Cardiac septum (tissue), 1 donor: ENCODE measurements at regions not wholly inside any gene's neighbourhood (a gene's known extent, or its start where the extent isn't known, plus 50 kb on each side); places are given as distances from the start of the nearest gene placed in this dataset.
"Not testable (repeated sequence)": the region's sequence is repeated elsewhere in the genome, so short reads cannot be mapped to it uniquely, and the experiment has no call there.

Source experiments
- DNase-seq: peaks from one replicate; pipeline ENCODE4 v3.0.0-alpha.2; 2020; ENCODE audit warnings: low spot score
- intact Hi-C: fragments of 100-400 bp; cut with DNase I; formaldehyde crosslinking; loops from one replicate; pipeline ENCODE4 v1.14.0; 2022
- donor health status: DM: no; HTN: no; CAD: no.

GRCh38 chr6:139529420-139529819 lies 155.0 kb upstream of the CITED2 start:
- intact Hi-C loops: loop anchor here (10.0 kb wide), 1 partner anchor 335 kb away; no protein-coding TSS in a partner anchor
- no peak for DNase-seq

- DNase-seq: no peak
- intact Hi-C loops: loop anchor here (10.0 kb wide), 1 partner anchor 336 kb away; no protein-coding TSS in a partner anchor
These were observed 154.0 kb upstream of the CITED2 start for GRCh38 chr6:139528471-139528870.

GRCh38 chr6:139525415-139525814 lies 151.0 kb upstream of the CITED2 start:
- intact Hi-C loops: loop anchor here (10.0 kb wide), 1 partner anchor 339 kb away; no protein-coding TSS in a partner anchor
- no peak for DNase-seq

- DNase-seq: no peak
- intact Hi-C loops: loop anchor here (10.0 kb wide), 1 partner anchor 341 kb away; no protein-coding TSS in a partner anchor
These were observed 149.5 kb upstream of the CITED2 start for GRCh38 chr6:139523986-139524385.

GRCh38 chr6:139522511-139523220 lies 148.2 kb upstream of the CITED2 start:
- DNase-seq: no peak
- intact Hi-C loops: loop anchor here (10.0 kb wide), 1 partner anchor 342 kb away; no protein-coding TSS in a partner anchor

- intact Hi-C loops: loop anchor here (10.0 kb wide), 1 partner anchor 343 kb away; no protein-coding TSS in a partner anchor
- DNase-seq: no peak
These were observed 146.9 kb upstream of the CITED2 start for GRCh38 chr6:139521338-139521737.

- no peak for DNase-seq
- intact Hi-C loops: loop anchor here (10.0 kb wide), 1 partner anchor 344 kb away; no protein-coding TSS in a partner anchor
These were observed 145.9 kb upstream of the CITED2 start for GRCh38 chr6:139520321-139520768.

- DNase-seq: no peak
- intact Hi-C loops: loop anchor here (10.0 kb wide), 1 partner anchor 345 kb away; no protein-coding TSS in a partner anchor
These were observed 145.2 kb upstream of the CITED2 start for GRCh38 chr6:139519571-139520031.

- intact Hi-C loops: no loop called here
- no peak for DNase-seq
These were observed 144.6 kb upstream of the CITED2 start for GRCh38 chr6:139519097-139519496.

GRCh38 chr6:139518556-139519091 lies 144.2 kb upstream of the CITED2 start:
- no peak for DNase-seq
- intact Hi-C loops: no loop called here

- DNase-seq, intact Hi-C loops: not testable (repeated sequence)
These were observed 143.6 kb upstream of the CITED2 start for GRCh38 chr6:139517998-139518555.

GRCh38 chr6:139515511-139515910 lies 141.1 kb upstream of the CITED2 start:
- intact Hi-C loops: no loop called here
- no peak for DNase-seq

GRCh38 chr6:139514819-139515218 lies 140.4 kb upstream of the CITED2 start:
- intact Hi-C loops: no loop called here
- DNase-seq: no peak

- no peak for DNase-seq
- intact Hi-C loops: no loop called here
These were observed 135.8 kb upstream of the CITED2 start for GRCh38 chr6:139510040-139510790.

GRCh38 chr6:139509167-139509566 lies 134.7 kb upstream of the CITED2 start:
- intact Hi-C loops: loop anchor here (5.0 kb wide), 1 partner anchor 132 kb away; no protein-coding TSS in a partner anchor
- DNase-seq: no peak

- intact Hi-C loops: loop anchor here (5.0 kb wide), 1 partner anchor 131 kb away; no protein-coding TSS in a partner anchor
- no peak for DNase-seq
These were observed 134.1 kb upstream of the CITED2 start for GRCh38 chr6:139508576-139508975.

- intact Hi-C loops: loop anchor here (5.0 kb wide), 1 partner anchor 131 kb away; no protein-coding TSS in a partner anchor
These were observed 133.6 kb upstream of the CITED2 start for GRCh38 chr6:139508023-139508422.

GRCh38 chr6:139500977-139501376 lies 126.5 kb upstream of the CITED2 start:
- no peak for DNase-seq
- intact Hi-C loops: no loop called here

More at GRCh38 chr6:139508023-139508422, 133.6 kb upstream of the CITED2 start:
- DNase-seq: no peak

- intact Hi-C loops: no loop called here
- no peak for DNase-seq
These were observed 124.3 kb upstream of the CITED2 start for GRCh38 chr6:139498715-139499114.
